WTC11 (cell line): ENCODE measurements at regions not wholly inside any gene's neighbourhood (a gene's known extent, or its start where the extent isn't known, plus 50 kb on each side); places are given as distances from the start of the nearest gene placed in this dataset.

Experiments
- GRHL2 ChIP-seq: fragments of 250-450 bp; sonication (Bioruptor Pico); IDR thresholded peaks from 2 replicates; pipeline ENCODE4 v1.8.0; 2022; ENCODE audit warnings: mild to moderate bottlenecking, moderate library complexity; ENCODE audit not compliant: insufficient replicate concordance, severe bottlenecking
- HMGA2 ChIP-seq: fragments of 250-450 bp; sonication (Bioruptor Pico); IDR thresholded peaks from 2 replicates; pipeline ENCODE4 v1.4.0; 2021; ENCODE audit warnings: mild to moderate bottlenecking, moderate library complexity
- TCF7 ChIP-seq: sonication (generic); formaldehyde crosslinking; IDR thresholded peaks from 2 replicates; pipeline ENCODE4 v1.8.0; 2022; ENCODE audit warnings: mild to moderate bottlenecking, low read depth, missing genetic modification reagents, moderate library complexity
- ZBTB21 ChIP-seq: sonication (generic); formaldehyde crosslinking; IDR thresholded peaks from 2 replicates; pipeline ENCODE4 v1.8.1; 2023; ENCODE audit warnings: mild to moderate bottlenecking, missing genetic modification reagents, borderline replicate concordance
- TF ChIP-seq, protein P1 (sequence below): sonication (generic); formaldehyde crosslinking; IDR thresholded peaks from 2 replicates; pipeline ENCODE4 v1.8.1; 2023; ENCODE audit warnings: mild to moderate bottlenecking, missing genetic modification reagents, borderline replicate concordance
- TF ChIP-seq, protein P2 (sequence below): sonication (generic); formaldehyde crosslinking; IDR thresholded peaks from 2 replicates; pipeline ENCODE4 v1.8.0; 2022; ENCODE audit warnings: mild to moderate bottlenecking, missing genetic modification reagents
- TF ChIP-seq, protein P3 (sequence below): sonication (generic); formaldehyde crosslinking; conservative IDR thresholded peaks from 2 replicates; pipeline ENCODE4 v1.8.1; 2023; ENCODE audit warnings: mild to moderate bottlenecking, low read depth, missing genetic modification reagents, moderate library complexity
- TF ChIP-seq, protein P4 (sequence below): sonication (generic); formaldehyde crosslinking; IDR thresholded peaks from 2 replicates; pipeline ENCODE4 v1.8.0; 2022; ENCODE audit warnings: missing genetic modification reagents
- TF ChIP-seq, protein P5 (sequence below): fragments of 250-450 bp; sonication (Bioruptor Pico); IDR thresholded peaks from 2 replicates; pipeline ENCODE4 v2.1.2; 2022; ENCODE audit warnings: mild to moderate bottlenecking, moderate library complexity
- TF ChIP-seq, protein P6 (sequence below): sonication (generic); formaldehyde crosslinking; IDR thresholded peaks from 2 replicates; pipeline ENCODE4 v1.8.1; 2022; ENCODE audit warnings: low read depth, mild to moderate bottlenecking, moderate library complexity, missing genetic modification reagents, borderline replicate concordance

DNA sequence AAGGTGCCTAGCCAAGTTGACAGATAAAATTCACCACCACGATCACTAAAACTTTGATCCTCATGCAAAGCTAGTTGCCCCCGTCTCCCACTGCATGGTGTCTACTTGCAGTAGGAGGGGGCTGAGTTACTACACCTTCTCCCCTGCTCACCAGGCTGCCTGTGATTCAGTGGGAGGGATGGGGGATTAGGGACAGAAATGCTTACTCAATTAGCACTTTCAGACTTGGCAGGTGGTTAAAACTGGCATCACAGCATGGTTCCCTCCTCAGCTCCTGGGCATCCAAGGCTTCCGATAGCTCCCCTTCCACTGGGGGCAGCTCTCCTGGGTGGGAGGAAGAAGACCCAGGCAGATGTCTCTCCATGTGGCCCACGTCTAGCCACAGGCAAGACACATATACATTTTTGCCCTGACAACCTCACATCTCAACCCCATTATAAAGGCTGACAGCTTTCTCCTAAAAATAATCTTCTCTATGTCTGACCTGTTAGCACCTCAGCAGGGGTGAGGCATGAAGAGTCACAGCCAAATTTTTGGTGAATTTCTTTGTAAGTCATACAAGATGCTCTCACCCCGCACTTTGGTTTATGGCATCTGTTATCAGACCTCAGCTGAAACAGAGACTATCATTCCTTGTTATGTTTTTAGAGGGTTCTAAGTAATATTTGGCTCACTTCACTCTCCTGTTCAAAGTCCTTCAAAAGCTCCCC, 369.0 kb downstream of the SV2B start (continued):
- TF ChIP-seq, protein P1, sequence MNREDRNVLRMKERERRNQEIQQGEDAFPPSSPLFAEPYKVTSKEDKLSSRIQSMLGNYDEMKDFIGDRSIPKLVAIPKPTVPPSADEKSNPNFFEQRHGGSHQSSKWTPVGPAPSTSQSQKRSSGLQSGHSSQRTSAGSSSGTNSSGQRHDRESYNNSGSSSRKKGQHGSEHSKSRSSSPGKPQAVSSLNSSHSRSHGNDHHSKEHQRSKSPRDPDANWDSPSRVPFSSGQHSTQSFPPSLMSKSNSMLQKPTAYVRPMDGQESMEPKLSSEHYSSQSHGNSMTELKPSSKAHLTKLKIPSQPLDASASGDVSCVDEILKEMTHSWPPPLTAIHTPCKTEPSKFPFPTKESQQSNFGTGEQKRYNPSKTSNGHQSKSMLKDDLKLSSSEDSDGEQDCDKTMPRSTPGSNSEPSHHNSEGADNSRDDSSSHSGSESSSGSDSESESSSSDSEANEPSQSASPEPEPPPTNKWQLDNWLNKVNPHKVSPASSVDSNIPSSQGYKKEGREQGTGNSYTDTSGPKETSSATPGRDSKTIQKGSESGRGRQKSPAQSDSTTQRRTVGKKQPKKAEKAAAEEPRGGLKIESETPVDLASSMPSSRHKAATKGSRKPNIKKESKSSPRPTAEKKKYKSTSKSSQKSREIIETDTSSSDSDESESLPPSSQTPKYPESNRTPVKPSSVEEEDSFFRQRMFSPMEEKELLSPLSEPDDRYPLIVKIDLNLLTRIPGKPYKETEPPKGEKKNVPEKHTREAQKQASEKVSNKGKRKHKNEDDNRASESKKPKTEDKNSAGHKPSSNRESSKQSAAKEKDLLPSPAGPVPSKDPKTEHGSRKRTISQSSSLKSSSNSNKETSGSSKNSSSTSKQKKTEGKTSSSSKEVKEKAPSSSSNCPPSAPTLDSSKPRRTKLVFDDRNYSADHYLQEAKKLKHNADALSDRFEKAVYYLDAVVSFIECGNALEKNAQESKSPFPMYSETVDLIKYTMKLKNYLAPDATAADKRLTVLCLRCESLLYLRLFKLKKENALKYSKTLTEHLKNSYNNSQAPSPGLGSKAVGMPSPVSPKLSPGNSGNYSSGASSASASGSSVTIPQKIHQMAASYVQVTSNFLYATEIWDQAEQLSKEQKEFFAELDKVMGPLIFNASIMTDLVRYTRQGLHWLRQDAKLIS (CRISPR knock-in tag), result no peak
- TF ChIP-seq, protein P2, sequence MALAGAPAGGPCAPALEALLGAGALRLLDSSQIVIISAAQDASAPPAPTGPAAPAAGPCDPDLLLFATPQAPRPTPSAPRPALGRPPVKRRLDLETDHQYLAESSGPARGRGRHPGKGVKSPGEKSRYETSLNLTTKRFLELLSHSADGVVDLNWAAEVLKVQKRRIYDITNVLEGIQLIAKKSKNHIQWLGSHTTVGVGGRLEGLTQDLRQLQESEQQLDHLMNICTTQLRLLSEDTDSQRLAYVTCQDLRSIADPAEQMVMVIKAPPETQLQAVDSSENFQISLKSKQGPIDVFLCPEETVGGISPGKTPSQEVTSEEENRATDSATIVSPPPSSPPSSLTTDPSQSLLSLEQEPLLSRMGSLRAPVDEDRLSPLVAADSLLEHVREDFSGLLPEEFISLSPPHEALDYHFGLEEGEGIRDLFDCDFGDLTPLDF (CRISPR knock-in tag), result no peak
- TF ChIP-seq ZBTB21 (CRISPR knock-in tag) (no peak), GRHL2 (CRISPR knock-in tag) (no peak), HMGA2 (CRISPR knock-in tag) (no peak), TCF7 (CRISPR knock-in tag) (no peak)
- TF ChIP-seq, protein P3, sequence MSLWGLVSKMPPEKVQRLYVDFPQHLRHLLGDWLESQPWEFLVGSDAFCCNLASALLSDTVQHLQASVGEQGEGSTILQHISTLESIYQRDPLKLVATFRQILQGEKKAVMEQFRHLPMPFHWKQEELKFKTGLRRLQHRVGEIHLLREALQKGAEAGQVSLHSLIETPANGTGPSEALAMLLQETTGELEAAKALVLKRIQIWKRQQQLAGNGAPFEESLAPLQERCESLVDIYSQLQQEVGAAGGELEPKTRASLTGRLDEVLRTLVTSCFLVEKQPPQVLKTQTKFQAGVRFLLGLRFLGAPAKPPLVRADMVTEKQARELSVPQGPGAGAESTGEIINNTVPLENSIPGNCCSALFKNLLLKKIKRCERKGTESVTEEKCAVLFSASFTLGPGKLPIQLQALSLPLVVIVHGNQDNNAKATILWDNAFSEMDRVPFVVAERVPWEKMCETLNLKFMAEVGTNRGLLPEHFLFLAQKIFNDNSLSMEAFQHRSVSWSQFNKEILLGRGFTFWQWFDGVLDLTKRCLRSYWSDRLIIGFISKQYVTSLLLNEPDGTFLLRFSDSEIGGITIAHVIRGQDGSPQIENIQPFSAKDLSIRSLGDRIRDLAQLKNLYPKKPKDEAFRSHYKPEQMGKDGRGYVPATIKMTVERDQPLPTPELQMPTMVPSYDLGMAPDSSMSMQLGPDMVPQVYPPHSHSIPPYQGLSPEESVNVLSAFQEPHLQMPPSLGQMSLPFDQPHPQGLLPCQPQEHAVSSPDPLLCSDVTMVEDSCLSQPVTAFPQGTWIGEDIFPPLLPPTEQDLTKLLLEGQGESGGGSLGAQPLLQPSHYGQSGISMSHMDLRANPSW (CRISPR knock-in tag), result no peak
- TF ChIP-seq, protein P4, sequence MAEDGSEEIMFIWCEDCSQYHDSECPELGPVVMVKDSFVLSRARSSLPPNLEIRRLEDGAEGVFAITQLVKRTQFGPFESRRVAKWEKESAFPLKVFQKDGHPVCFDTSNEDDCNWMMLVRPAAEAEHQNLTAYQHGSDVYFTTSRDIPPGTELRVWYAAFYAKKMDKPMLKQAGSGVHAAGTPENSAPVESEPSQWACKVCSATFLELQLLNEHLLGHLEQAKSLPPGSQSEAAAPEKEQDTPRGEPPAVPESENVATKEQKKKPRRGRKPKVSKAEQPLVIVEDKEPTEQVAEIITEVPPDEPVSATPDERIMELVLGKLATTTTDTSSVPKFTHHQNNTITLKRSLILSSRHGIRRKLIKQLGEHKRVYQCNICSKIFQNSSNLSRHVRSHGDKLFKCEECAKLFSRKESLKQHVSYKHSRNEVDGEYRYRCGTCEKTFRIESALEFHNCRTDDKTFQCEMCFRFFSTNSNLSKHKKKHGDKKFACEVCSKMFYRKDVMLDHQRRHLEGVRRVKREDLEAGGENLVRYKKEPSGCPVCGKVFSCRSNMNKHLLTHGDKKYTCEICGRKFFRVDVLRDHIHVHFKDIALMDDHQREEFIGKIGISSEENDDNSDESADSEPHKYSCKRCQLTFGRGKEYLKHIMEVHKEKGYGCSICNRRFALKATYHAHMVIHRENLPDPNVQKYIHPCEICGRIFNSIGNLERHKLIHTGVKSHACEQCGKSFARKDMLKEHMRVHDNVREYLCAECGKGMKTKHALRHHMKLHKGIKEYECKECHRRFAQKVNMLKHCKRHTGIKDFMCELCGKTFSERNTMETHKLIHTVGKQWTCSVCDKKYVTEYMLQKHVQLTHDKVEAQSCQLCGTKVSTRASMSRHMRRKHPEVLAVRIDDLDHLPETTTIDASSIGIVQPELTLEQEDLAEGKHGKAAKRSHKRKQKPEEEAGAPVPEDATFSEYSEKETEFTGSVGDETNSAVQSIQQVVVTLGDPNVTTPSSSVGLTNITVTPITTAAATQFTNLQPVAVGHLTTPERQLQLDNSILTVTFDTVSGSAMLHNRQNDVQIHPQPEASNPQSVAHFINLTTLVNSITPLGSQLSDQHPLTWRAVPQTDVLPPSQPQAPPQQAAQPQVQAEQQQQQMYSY (CRISPR knock-in tag), result no peak
- TF ChIP-seq, protein P5, sequence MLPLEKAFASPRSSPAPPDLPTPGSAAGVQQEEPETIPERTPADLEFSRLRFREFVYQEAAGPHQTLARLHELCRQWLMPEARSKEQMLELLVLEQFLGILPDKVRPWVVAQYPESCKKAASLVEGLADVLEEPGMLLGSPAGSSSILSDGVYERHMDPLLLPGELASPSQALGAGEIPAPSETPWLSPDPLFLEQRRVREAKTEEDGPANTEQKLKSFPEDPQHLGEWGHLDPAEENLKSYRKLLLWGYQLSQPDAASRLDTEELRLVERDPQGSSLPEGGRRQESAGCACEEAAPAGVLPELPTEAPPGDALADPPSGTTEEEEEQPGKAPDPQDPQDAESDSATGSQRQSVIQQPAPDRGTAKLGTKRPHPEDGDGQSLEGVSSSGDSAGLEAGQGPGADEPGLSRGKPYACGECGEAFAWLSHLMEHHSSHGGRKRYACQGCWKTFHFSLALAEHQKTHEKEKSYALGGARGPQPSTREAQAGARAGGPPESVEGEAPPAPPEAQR (CRISPR knock-in tag), result no peak
- TF ChIP-seq, protein P6, sequence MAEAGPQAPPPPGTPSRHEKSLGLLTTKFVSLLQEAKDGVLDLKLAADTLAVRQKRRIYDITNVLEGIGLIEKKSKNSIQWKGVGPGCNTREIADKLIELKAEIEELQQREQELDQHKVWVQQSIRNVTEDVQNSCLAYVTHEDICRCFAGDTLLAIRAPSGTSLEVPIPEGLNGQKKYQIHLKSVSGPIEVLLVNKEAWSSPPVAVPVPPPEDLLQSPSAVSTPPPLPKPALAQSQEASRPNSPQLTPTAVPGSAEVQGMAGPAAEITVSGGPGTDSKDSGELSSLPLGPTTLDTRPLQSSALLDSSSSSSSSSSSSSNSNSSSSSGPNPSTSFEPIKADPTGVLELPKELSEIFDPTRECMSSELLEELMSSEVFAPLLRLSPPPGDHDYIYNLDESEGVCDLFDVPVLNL (CRISPR knock-in tag), result no peak
